HL-60/S4 treated with phorbol 12-myristate 13-acetate at 8.2 ng/mL for 4 days and 3 days (cell line): ENCODE measurements at regions not wholly inside any gene's neighbourhood (a gene's known extent, or its start where the extent isn't known, plus 50 kb on each side); places are given as distances from the start of the nearest gene placed in this dataset.
"Not testable (repeated sequence)": the region's sequence is repeated elsewhere in the genome, so short reads cannot be mapped to it uniquely, and the experiment has no call there.

ENCODE experiments used
- in situ Hi-C: fragments of 300-500 bp; cut with MboI; formaldehyde crosslinking; loops from 2 replicates; pipeline ENCODE4 v1.15.0; 2022; ENCODE audit warnings: low sequenced_read_pairs

- in situ Hi-C loops: no loop called here
These were observed 73.4 kb upstream of the ADRA1D start for GRCh38 chr20:4322499-4322898.

- in situ Hi-C loops: no loop called here
These were observed 71.2 kb upstream of the ADRA1D start for GRCh38 chr20:4320291-4320690.

GRCh38 chr20:4318891-4319290 is 69.8 kb upstream of the ADRA1D start:
- in situ Hi-C loops: no loop called here

- in situ Hi-C loops: not testable (repeated sequence)
These were observed 61.5 kb upstream of the ADRA1D start for GRCh38 chr20:4310616-4311015.

- in situ Hi-C loops: no loop called here
These were observed 57.1 kb upstream of the ADRA1D start for GRCh38 chr20:4306206-4306605.

GRCh38 chr20:4305091-4305490 is 56.0 kb upstream of the ADRA1D start:
- in situ Hi-C loops: no loop called here

- in situ Hi-C loops: no loop called here
These were observed 55.5 kb upstream of the ADRA1D start for GRCh38 chr20:4304601-4305000.

- in situ Hi-C loops: no loop called here
These were observed 54.0 kb upstream of the ADRA1D start for GRCh38 chr20:4303136-4303535.

GRCh38 chr20:4300921-4301320 is 51.8 kb upstream of the ADRA1D start:
- in situ Hi-C loops: no loop called here

- in situ Hi-C loops: no loop called here
These were observed 51.3 kb upstream of the ADRA1D start for GRCh38 chr20:4300401-4300800.

GRCh38 chr20:4299773-4300172 is 50.7 kb upstream of the ADRA1D start:
- in situ Hi-C loops: no loop called here

- in situ Hi-C loops: no loop called here
These were observed 50.1 kb upstream of the ADRA1D start for GRCh38 chr20:4299216-4299615.
